Brain microvascular endothelial cell (primary cell): ENCODE measurements at regions not wholly inside any gene's neighbourhood (a gene's known extent, or its start where the extent isn't known, plus 50 kb on each side); places are given as distances from the start of the nearest gene placed in this dataset.

Source experiments
- DNase-seq: peaks from one replicate; pipeline ENCODE4 v3.0.0-alpha.2; 2020
- H3K27ac ChIP-seq: fragments of 250-450 bp; sonication (Bioruptor Pico); 2 replicates; pipeline ENCODE4 v1.5.1; 2020; ENCODE audit warnings: mild to moderate bottlenecking, moderate library complexity
- H3K27me3 ChIP-seq: fragments of 250-450 bp; sonication (Bioruptor Pico); replicated peaks from 2 replicates; pipeline ENCODE4 v1.5.1; 2020; ENCODE audit warnings: mild to moderate bottlenecking
- H3K36me3 ChIP-seq: fragments of 250-450 bp; sonication (Bioruptor Pico); replicated peaks from 2 replicates; pipeline ENCODE4 v1.5.1; 2020; ENCODE audit warnings: mild to moderate bottlenecking
- H3K4me3 ChIP-seq: 2 replicates; pipeline ENCODE4 v1.5.1; 2011; ENCODE audit warnings: low read depth, mild to moderate bottlenecking, control low read depth, low read length, moderate library complexity
- CTCF ChIP-seq: IDR thresholded peaks from 2 replicates; pipeline ENCODE4 v1.5.1; 2011; ENCODE audit warnings: low read depth, mild to moderate bottlenecking, moderate library complexity, low read length, control low read depth, inconsistent platforms; ENCODE audit errors: missing control alignments
- in situ Hi-C: cut with HindIII; loops from 2 replicates; pipeline ENCODE4 v1.10.0; 2017; ENCODE audit warnings: low sequenced_read_pairs, low pct_ligation_motif_present

- H3K4me3 ChIP-seq: no peak overlapping the region
- no peaks in the 10 kb centered on the region for H3K36me3 ChIP-seq
- H3K27me3 ChIP-seq: no peaks in the 10 kb centered on the region
- H3K27ac ChIP-seq: no peak overlapping the region
- no peak for DNase-seq
- no peak for TF ChIP-seq CTCF
- in situ Hi-C loops: no loop called here
These were observed 1418.8 kb downstream of the MRPL39 start for GRCh38 chr21:24188506-24188905.

GRCh38 chr21:24183077-24183476 lies 1424.2 kb downstream of the MRPL39 start:
- no peak for TF ChIP-seq CTCF
- in situ Hi-C loops: no loop called here

GRCh38 chr21:24179110-24179509 lies 1428.2 kb downstream of the MRPL39 start:
- no peak for DNase-seq
- Histone ChIP-seq H3K4me3 (no peak overlapping the region), H3K36me3 (no peaks in the 10 kb centered on the region), H3K27ac (no peak overlapping the region), H3K27me3 (no peaks in the 10 kb centered on the region)
- TF ChIP-seq CTCF: no peak
- in situ Hi-C loops: no loop called here

More at GRCh38 chr21:24183077-24183476, 1424.2 kb downstream of the MRPL39 start:
- no peak for DNase-seq
- H3K27ac ChIP-seq: no peak overlapping the region
- no peaks in the 10 kb centered on the region for H3K36me3 ChIP-seq
- H3K27me3 ChIP-seq: no peaks in the 10 kb centered on the region
- no peak overlapping the region for H3K4me3 ChIP-seq

- H3K27me3 ChIP-seq: no peaks in the 10 kb centered on the region
- no peak for TF ChIP-seq CTCF
- no peak overlapping the region for H3K4me3 ChIP-seq
- no peak for DNase-seq
- no peak overlapping the region for H3K27ac ChIP-seq
- H3K36me3 ChIP-seq: no peaks in the 10 kb centered on the region
- in situ Hi-C loops: no loop called here
These were observed 1432.2 kb downstream of the MRPL39 start for GRCh38 chr21:24175106-24175505.

GRCh38 chr21:24171736-24172135 lies 1435.5 kb downstream of the MRPL39 start:
- no peak overlapping the region for H3K27ac ChIP-seq
- no peak overlapping the region for H3K4me3 ChIP-seq
- no peak for DNase-seq
- H3K27me3 ChIP-seq: no peaks in the 10 kb centered on the region
- in situ Hi-C loops: no loop called here
- TF ChIP-seq CTCF: no peak
- no peaks in the 10 kb centered on the region for H3K36me3 ChIP-seq

GRCh38 chr21:24163539-24163938 lies 1443.7 kb downstream of the MRPL39 start:
- H3K4me3 ChIP-seq: no peak overlapping the region
- DNase-seq: no peak
- in situ Hi-C loops: no loop called here
- TF ChIP-seq CTCF: no peak
- H3K36me3 ChIP-seq: no peaks in the 10 kb centered on the region
- no peak overlapping the region for H3K27ac ChIP-seq
- no peaks in the 10 kb centered on the region for H3K27me3 ChIP-seq
